ENCODE measurements at regions not wholly inside any gene's neighbourhood (a gene's known extent, or its start where the extent isn't known, plus 50 kb on each side); places are given as distances from the start of the nearest gene placed in this dataset.

DNA sequence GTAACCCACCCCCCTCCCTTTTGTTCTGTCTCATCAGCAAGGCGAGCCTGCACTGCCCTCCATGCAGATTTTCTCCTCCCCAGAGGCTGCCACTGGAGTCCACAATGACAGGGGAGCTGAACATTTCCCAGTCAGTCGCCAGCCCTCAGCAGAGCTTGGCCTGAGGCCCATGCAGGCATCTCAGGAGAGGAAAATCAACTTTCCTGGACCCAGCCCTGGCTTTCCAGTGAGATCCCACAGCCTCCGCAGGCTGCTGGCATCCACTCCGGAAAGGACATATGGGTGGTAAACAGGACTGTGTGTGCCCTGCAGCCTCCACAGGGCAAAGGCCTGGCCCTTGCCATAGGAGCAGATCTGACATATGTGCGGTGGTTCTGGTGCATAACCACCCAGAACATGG, 253.8 kb downstream of the TNS1 start:
- no peak for DNase-seq (ENCODE audit: low read depth in 2 of 2, low spot score in 1 of 2)

DNA sequence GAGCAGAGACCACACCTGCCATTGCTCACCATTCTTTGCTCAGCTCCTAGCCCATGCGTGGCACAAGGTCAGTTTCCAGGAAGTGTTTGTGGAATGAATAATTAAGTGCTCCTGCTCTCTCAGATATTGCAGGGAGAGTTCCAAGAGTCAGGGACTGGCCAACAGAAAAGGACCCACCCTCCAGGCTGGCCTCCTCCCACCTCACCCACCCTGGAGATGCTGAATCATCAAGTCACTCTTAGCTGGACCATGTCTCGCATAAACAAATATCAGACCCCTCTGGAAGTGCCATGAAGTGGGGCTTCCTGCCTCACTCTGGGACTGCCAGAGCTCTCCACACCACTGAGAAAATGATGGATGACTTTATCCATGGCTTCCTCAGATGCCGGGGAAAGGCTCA, 256.0 kb downstream of the TNS1 start:
- no peak for DNase-seq (ENCODE audit: low read depth in 2 of 2, low spot score in 1 of 2)

DNA sequence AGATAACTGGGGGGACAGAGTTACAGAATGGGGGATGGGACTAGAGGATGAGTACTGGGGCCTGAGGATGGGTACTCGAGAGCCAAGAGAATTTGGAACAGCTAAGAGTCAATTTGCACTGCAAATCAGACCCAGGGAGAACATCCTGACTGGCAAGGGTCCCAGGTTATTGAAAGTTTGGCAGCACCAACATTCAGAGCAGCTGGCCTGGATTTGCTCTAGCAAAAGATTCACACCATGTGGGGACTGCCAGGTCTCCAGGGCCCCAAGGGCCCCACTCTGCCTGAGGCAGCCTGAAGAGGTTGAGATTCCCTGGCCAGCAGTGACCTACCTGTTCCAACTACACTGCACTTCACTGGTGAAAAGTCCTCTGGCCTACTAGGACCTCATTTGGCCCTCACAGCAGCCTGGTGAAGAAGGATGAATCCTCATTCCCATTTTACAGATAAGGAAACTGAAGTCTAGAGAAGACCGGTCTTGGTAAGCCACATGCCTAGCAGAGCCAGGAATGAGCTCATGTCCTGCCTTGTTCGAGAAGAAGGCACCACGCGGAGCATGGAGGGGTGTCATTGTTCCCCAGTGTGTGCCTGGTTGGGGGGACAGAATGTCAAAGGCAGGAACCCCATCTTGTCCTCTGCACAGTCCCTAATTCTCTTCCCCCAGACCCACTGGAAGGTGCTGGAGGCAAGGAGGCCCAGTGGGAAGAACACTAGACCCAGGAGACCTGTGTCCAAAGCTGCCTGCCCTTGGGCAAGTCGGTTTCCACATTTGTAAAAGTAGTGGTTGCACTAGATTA, 258.6 kb downstream of the TNS1 start:
- no peak for DNase-seq (ENCODE audit: low read depth in 2 of 2, low spot score in 1 of 2)

DNA sequence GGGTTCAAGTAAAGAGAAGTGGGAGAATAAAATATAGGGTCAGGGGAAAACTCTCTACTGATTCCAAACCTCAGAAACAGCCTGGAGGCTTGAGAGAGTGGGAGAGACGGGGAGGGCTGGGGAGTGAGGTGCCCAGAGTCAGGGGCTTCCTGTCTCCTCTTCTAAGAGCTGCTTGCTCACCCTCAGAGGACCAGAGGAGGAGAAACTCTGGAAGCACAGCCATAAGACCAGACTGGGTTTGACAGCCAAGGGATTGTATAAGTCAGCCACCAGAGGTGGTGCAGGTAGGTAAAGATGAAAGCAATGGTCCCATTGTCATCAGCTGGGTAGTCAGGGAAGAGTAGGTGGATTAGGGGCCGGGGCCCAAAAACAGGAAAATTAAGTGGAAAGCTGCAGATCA, 259.4 kb downstream of the TNS1 start:
- no peak for DNase-seq (ENCODE audit: low read depth in 2 of 2, low spot score in 1 of 2)

DNA sequence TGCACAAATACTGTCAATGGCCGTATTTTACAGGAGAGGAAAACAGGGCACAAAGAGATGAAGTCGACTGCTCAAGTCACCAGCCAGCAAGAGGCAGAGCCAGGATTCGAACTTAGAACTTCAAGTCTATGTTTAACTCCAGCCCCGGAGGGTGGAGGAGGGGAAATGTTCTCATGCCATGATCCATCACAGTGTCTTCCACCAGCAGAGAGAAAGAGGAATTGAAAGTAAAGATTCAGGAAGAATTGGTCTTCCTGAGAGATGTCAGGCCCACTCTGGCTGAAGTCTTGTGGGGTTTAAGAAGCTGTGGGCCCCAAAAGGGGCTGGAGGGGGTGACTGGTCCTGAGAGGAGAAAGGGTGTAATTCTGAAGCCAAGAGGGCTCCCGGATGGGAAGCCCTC, 260.0 kb downstream of the TNS1 start:
- DNase-seq (ENCODE audit: low read depth in 2 of 2, low spot score in 1 of 2), result no peak

DNA sequence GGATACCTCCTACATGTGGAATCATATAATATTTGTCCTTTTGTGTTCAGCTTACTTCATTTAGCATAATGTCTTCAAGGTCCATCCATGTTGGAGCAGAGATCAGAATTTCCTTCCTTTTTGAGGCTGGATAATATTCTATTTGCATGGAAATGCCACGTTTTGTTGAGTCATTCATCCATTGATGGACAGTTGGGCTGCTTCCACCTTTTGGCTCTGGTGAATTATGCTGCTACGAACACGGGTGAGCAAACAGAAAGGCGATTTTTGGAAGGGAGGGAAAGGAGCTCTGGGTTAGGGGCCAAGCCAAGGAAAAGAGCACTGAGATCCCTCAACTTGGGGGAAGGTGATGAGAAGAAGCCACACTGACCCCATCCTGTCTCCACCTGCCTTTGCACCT, 260.5 kb downstream of the TNS1 start:
- no peak for DNase-seq (ENCODE audit: low read depth in 2 of 2, low spot score in 1 of 2)

DNA sequence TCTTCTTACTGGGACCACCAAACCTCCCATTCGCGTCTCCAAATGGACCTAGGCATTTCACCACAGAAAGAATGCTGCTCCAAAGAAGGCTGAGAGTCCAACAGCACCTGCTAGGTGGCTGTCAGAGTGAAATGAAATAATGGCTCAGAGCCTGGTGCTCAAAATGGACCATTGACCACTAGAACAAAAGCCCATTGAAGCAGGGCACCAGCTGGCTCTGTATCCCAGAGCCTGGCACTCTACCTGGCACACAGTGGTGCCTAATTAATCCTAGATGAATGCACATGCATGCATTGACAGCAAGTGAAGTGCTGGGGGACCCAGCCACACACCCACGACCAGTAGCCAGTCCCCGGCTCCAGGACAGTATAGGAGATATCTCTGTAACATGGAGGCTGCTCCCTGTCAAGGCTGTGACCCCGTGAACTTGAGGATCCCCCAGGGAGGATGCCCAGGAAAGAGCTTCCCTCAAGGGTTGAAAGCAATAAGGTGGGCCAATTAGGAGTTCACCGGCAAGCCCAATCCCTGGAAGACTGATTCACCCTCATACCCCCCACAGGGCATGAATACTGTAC, 261.3 kb downstream of the TNS1 start:
- DNase-seq (ENCODE audit: low read depth in 2 of 2, low spot score in 1 of 2), result no peak

DNA sequence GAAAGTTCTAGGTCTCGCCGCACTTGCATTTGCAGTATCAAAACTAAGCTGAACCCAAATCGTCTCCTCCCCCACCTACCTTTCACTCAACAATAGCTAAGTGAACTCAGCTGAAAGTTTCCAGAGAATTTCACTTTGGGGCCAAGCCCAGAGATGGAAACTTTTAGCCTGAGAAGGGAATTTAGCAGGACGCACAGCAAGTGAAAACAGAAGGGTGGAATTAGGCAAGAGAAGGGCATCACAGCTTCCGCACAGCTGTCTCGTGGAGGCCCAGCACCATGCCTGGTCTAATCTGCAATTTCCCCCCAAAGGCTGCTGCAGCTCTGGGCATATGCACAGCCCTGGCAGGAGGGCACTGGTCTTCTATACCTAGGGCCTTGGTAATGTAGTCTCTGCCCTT, 262.0 kb downstream of the TNS1 start:
- DNase-seq (ENCODE audit: low read depth in 2 of 2, low spot score in 1 of 2), result no peak

DNA sequence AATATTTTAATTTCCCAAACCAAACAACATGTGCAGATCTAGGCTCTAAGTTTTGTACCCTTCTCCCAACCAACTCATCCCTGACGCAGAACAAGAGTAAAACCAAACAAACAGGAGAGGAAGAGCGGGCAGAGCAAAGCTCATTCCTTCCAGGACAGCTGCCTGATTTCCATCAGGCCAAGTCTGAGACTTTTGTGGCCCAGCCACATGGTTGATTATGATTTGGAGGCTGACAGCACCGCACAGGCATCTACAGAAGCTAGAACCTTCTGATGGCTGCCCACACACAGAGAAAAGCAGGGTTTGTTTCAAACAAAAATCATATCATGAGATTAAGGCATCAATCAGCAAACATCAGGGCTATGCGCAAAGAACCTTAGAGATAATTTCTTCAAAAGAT, 262.6 kb downstream of the TNS1 start:
- DNase-seq (ENCODE audit: low read depth in 2 of 2, low spot score in 1 of 2), result no peak

DNA sequence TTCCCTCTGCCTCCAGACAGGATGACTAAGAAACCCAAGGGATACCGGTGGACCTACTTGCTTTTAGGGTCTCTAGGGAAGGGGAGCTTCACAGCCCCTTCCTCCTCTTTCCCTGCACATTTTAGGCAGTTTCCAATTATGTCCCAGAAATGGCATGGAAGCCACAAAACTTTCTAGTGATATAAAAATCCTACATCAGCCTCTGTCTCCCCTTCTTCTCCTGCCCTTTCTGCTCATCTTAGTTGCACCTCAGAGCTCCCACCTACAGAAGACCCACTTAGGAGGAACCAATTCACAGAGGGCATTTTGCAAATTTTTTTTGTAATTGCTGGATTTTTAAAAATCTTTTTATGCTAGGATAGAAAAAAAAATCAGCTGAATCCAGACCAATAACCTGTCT, 263.1 kb downstream of the TNS1 start:
- DNase-seq (ENCODE audit: low read depth in 2 of 2, low spot score in 1 of 2), result no peak

DNA sequence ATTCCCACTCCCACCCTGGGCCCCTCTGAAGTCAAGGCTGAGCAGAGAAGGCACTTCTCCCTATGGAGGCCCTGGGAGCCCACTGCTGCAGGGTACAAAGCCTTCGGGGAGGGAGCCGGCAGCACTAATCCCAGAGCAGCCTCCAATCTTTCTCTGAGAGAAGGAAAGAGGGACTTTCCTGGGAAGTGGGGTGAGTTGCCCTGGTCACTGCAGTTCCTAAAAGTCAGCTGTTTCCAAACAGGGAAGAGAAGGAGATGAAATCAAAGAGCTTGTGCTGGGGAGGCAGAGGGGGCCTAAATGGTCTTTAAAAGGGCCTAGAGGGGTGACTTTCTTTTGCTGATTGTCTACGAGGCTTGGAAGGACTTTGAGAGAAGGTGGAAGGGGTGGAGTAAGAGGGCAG, 264.7 kb downstream of the TNS1 start:
- no peak for DNase-seq (ENCODE audit: low read depth in 2 of 2, low spot score in 1 of 2)

DNA sequence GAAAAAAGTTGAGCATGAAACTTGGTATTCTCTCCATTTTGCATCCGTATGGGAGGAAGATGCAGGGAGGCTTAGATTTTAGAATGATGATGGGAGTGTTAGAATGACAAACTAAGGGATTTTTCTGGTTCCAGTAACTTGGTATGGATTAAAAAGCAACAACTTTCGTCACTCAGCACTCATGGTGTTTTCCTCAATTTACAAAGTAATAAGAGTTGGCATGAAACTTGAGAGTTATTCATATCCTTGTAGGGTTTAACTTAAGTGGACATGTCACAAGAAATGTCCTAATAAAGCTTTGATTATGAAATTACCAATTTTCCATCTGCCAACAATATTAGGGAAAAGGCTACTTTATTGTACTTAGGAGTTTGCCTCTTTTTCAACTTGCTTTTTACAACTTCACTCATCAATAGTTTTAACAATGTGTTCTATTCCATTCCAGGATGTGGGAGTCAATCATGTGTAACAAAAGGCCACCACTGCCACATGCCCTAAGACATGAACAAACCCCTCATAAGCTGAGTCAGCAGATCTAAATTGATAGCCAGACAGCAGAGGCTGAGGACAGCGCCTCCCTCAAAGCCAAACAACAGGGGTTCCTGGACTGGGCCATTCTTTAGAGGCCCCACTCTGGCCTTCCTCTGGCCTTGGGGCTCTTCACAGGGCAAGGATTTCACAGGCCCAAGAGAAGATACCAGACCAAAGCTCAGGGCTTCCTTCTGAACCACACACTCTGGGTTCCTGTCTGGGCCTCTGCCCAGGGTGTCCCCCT, 265.8 kb downstream of the TNS1 start:
- no peak for DNase-seq (ENCODE audit: low read depth in 2 of 2, low spot score in 1 of 2)

DNA sequence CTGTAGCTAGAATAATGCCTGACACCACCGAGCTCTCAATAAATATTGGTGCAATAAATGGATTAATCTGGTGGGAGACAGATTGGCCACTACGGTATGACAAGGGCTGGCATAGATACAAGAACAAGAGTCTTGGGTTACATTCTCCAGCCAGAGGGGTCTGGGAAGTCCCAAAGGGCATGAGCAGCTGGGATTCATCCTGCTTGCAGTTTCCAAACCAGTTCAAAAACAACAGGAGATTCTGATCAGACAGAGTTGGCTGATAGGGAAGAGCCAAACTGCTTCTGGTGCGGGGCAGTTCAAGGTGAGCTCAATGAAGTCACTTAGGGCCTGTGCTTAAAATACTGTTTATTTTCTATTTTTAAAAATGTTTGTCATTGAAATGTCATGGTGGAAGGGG, 266.9 kb downstream of the TNS1 start:
- DNase-seq (ENCODE audit: low read depth in 2 of 2, low spot score in 1 of 2), result no peak

DNA sequence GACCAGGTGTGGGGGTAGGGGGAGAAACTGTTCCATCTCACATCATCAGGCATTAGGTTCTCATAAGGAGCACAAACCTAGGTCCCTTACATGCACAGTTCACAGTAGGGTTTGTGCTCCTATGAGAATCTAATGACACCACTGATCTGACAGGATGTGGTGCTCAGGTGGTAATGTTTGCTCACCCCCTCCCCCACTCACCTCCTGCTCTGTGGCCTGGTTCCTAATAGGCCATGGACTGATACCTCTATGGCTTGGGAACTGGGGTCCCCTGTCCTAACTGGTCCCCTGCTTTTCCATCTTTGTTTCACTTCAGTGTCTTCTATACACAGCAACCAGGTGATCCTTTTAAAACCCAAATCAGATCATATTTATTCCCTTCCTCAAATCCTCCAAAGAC, 267.8 kb downstream of the TNS1 start:
- no peak for DNase-seq (ENCODE audit: low read depth in 2 of 2, low spot score in 1 of 2)

DNA sequence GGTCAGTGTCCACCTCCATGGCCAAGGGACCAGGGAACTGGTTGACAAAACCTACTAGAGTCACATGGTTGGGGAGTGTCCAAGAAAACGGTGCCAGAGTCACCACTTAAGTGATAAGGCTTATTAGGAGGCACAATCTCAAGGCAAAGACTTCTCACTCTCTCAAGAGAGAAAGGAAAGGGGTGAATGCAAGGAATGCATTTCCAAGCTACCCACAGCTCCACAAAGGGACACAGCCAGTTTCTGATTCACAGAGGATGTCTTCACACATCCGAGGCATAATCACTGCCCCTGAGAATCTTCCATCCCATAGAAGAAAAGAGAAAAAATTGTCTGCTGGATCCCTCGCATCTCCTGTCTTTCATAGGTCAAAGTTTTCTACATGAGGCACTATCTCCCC, 269.3 kb downstream of the TNS1 start:
- no peak for DNase-seq (ENCODE audit: low read depth in 2 of 2, low spot score in 1 of 2)

DNA sequence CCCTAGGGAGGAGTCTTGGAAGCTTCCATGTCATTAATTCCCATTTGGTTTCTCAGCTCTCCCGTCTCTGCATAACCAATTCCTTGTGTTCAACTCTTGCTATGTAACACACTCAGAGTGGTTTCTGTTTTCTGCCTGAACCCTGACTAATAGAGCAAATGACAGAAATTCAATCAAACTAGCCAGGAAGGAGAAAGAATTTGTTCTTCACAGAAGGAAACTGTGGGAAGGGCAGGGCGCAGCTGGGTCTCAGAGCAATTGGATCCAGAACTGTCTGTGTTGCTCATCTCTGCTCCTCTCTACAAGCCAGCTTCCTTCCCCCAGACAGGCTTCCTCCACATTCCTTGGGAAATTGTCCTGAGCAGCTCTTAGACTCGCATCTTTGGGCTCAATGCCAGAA, 269.8 kb downstream of the TNS1 start:
- DNase-seq (ENCODE audit: low read depth in 2 of 2, low spot score in 1 of 2), result no peak

DNA sequence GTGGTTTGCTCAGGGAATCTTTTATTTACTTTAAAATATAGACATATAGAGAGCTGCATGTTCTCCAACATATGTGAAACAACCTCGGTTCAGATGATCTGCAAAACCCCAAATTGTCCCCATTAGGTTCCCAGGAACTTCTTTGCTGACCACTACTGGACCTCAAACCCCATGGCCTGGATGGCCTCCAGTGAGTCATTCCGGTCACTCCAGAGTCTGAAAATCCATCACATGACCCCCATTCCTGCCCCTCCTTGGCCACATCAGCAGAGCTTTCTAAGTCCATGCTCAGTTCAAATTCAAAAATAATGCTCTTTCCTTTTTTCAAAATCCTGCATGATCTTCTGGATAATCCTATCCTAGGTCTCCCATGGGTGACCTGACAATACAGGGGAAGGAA, 271.0 kb downstream of the TNS1 start:
- no peak for DNase-seq (ENCODE audit: low read depth in 2 of 2, low spot score in 1 of 2)

DNA sequence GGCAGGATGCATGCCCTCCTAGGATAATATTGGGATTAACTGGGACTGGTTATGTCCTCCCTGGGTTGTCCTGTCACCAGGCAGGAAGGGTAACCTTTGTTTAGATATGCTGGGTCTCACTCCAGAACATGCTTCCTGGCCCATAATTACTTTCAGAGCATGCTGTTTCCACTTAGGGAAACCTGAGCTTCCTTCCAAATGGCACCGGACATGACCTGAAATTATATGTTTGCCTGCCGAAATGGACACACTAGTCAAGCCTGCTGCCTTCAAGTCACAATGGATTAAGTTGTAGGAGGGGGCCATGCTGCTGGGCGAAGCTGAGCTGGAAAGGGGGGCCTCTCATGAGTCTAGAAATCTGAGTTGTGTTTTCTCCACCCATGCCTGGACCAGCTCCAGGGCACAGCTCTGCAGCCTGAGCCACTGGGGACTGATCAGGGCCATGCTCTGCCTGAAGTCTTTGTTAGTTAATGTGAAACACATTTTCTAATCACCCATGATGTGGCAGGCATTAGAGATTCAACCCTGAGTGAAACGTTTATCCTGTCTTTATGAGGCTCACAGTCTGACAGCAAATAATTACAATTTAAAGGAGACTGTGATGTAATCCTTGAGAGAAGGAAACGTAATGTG, 273.3 kb downstream of the TNS1 start:
- DNase-seq (ENCODE audit: low read depth in 2 of 2, low spot score in 1 of 2), result no peak

DNA sequence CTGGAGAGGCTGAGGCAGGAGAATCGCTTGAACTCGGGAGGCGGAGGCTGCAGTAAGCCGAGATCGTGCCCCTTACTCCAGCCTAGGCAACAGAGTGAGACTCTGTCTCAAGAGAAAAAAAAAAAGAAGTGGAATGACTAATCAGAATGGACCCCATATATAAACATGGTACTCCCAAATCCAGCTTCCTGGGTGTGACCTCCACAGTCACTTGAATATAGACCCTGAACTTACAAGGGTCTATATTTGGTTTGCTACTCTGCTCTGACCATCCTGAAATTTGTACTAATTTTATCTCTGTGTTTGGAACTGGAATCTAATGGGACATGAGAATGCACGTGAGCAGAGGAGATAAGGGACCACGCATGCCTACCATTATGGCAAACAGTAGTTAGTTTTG, 275.0 kb downstream of the TNS1 start:
- no peak for DNase-seq (ENCODE audit: low read depth in 2 of 2, low spot score in 1 of 2)

DNA sequence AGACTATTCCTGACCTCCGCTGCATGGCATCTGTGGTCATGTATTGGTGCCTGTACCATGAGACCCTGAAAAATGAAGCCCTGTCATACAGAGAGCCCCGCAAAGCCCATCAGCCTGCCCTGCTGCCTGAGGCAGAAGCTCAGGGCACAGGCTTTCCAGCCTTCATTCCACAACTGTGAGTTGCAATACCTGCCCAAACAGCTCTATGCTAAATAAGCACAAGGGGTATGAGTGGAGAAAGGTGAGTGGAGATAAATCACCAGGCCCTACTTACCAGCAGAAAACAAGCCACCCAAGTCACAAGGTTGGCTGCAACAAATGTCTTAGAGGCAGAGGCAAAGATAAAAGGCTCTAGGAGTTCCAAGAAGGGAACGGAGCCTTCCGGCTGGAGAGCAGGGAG, 277.4 kb downstream of the TNS1 start:
- no peak for DNase-seq (ENCODE audit: low read depth in 2 of 2, low spot score in 1 of 2)

DNA sequence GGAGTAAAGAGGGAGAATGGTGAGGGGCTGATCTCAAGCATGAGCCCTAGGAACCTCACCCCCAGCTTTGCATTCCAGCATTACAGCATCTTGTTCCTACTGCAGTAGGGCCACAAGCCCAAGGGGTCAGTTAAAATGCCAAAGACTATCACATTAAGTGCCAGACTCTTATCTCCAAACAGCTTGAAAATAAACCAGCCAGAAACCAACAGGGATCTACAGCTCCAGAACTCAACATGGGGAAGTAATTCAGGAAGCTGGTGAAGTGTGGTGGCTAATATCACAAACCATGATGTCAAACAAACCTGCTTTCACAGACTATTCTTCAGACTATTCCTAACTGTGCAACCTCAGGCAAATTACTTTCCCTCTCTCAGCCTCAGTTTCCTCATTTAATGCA, 278.3 kb downstream of the TNS1 start:
- DNase-seq (ENCODE audit: low read depth in 2 of 2, low spot score in 1 of 2), result no peak

DNA sequence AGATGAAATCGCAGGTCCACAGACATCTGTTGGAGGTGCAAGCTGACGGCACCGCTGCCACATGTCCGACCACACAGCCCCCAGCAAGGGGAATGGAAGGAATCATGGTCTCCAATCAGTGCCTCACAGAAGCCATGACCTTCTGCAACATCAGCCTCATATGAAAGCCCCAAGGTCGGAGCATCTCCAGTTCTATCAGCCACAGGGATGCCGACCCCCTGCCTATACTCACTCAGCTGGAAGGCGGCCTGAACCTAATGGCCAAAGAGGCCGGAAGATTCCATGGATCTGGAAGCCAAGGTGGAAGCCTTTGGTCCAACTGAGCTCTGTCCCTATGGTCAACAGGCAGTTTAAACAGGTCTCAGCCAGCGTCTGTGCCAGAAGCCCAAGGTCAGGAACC, 278.8 kb downstream of the TNS1 start:
- DNase-seq (ENCODE audit: low read depth in 2 of 2, low spot score in 1 of 2), result no peak

All from stimulated activated CD8-positive, alpha-beta memory T cell treated with anti-CD3 and anti-CD28 coated beads, Interleukin-4, amount 100 ng/mL, for 1 hour (primary cell).